Liver (tissue), 7 donors: ENCODE measurements at regions not wholly inside any gene's neighbourhood (a gene's known extent, or its start where the extent isn't known, plus 50 kb on each side); places are given as distances from the start of the nearest gene placed in this dataset.
A peak's percentile ranks its signal among the peaks of the same experiment; 100 is the strongest.

ENCODE experiments used
- DNase-seq: peaks from one replicate; pipeline ENCODE4 v3.0.0-alpha.2; 2017; ENCODE audit warnings: low spot score
- H3K27ac ChIP-seq, 2 donors: one replicate each; pipeline ENCODE4 v1.7.0; 2013; ENCODE audit warnings: inconsistent platforms in 2 of 2, low read length in 2 of 2, control low read depth in 1 of 2, low read depth in 1 of 2, mild to moderate bottlenecking in 1 of 2
- H3K27me3 ChIP-seq, 4 donors: one replicate each; pipeline versions ENCODE4 v1.6.1 to v1.7.0; 2013; ENCODE audit warnings: low read length in 3 of 4, inconsistent platforms in 1 of 4, mild to moderate bottlenecking in 1 of 4, moderate library complexity in 1 of 4; ENCODE audit not compliant: control insufficient read depth in 4 of 4, insufficient read depth in 4 of 4
- H3K36me3 ChIP-seq, 4 donors: one replicate each; pipeline versions ENCODE4 v1.6.1 to v1.7.0; 2013; ENCODE audit warnings: low read length in 3 of 4, mild to moderate bottlenecking in 3 of 4, low read depth in 1 of 4, moderate library complexity in 1 of 4; ENCODE audit not compliant: control insufficient read depth in 4 of 4, insufficient read depth in 3 of 4
- H3K4me1 ChIP-seq, 4 donors: one replicate each; pipeline versions ENCODE4 v1.6.1 to v1.7.0; 2013; ENCODE audit warnings: low read length in 3 of 4, mild to moderate bottlenecking in 3 of 4, moderate library complexity in 1 of 4; ENCODE audit not compliant: control insufficient read depth in 4 of 4, insufficient read depth in 4 of 4
- H3K4me3 ChIP-seq, 3 donors: one replicate each; pipeline versions ENCODE4 v1.6.1 to v1.7.0; 2013; ENCODE audit warnings: low read length in 3 of 3, control low read depth in 1 of 3, low read depth in 1 of 3, mild to moderate bottlenecking in 1 of 3
- H3K9ac ChIP-seq, 2 donors: one replicate each; pipeline ENCODE4 v1.7.0; 2013; ENCODE audit warnings: low read length in 2 of 2, mild to moderate bottlenecking in 2 of 2, moderate library complexity in 2 of 2, control low read depth in 1 of 2, low read depth in 1 of 2
- H3K9me3 ChIP-seq, 4 donors: one replicate each; pipeline versions ENCODE4 v1.6.1 to v1.7.0; 2013; ENCODE audit warnings: low read length in 3 of 4; ENCODE audit not compliant: control insufficient read depth in 4 of 4
- FOXA1 ChIP-seq: IDR thresholded peaks from 2 replicates; pipeline ENCODE4 v1.6.1; 2016; ENCODE audit warnings: antibody characterized with exemption
- FOXA2 ChIP-seq: IDR thresholded peaks from 2 replicates; pipeline ENCODE4 v1.6.1; 2016; ENCODE audit warnings: antibody characterized with exemption
- GABPA ChIP-seq, 2 donors: IDR thresholded peaks in 1 of 2; conservative IDR thresholded peaks in 1 of 2; 2 replicates each; pipeline ENCODE4 v1.6.1; 2016; ENCODE audit warnings: antibody characterized with exemption in 2 of 2, mild to moderate bottlenecking in 1 of 2, moderate library complexity in 1 of 2
- HNF4A ChIP-seq, 2 donors: conservative IDR thresholded peaks; 2 replicates each; pipeline ENCODE4 v1.6.1; 2016; ENCODE audit warnings: antibody characterized with exemption in 2 of 2, mild to moderate bottlenecking in 2 of 2
- JUND ChIP-seq, 2 donors: IDR thresholded peaks; 2 replicates each; pipeline ENCODE4 v1.6.1; 2016; ENCODE audit warnings: antibody characterized with exemption in 2 of 2
- NR2F2 ChIP-seq: IDR thresholded peaks from 2 replicates; pipeline ENCODE4 v1.6.1; 2016; ENCODE audit warnings: antibody characterized with exemption
- RAD21 ChIP-seq, 2 donors: IDR thresholded peaks; 2 replicates each; pipeline ENCODE4 v1.6.1; 2016; ENCODE audit warnings: antibody characterized with exemption in 2 of 2, mild to moderate bottlenecking in 2 of 2
- RXRA ChIP-seq, 2 donors: IDR thresholded peaks; 2 replicates each; pipeline ENCODE4 v1.6.1; 2017 to 2018; ENCODE audit warnings: antibody characterized with exemption in 2 of 2, mild to moderate bottlenecking in 1 of 2
- SP1 ChIP-seq: IDR thresholded peaks from 2 replicates; pipeline ENCODE4 v1.6.1; 2018; ENCODE audit warnings: antibody characterized with exemption, mild to moderate bottlenecking
- YY1 ChIP-seq: IDR thresholded peaks from 2 replicates; pipeline ENCODE4 v1.6.1; 2016; ENCODE audit warnings: antibody characterized with exemption, mild to moderate bottlenecking
- WGBS: extraction: QIAGEN DNeasy Blood & Tissue Kit; methylation state at CpG from one replicate; pipeline ENCODE4 v1.1.7; 2013; 5-methylcytosine and 5-hydroxymethylcytosine counted together
- TF ChIP-seq, protein P1 (sequence below): IDR thresholded peaks from 2 replicates; pipeline ENCODE4 v1.6.1; 2016; ENCODE audit warnings: antibody characterized with exemption
- TF ChIP-seq, protein P2 (sequence below): IDR thresholded peaks from 2 replicates; pipeline ENCODE4 v1.6.1; 2016; ENCODE audit warnings: antibody characterized with exemption, mild to moderate bottlenecking
- TF ChIP-seq, protein P3 (sequence below): IDR thresholded peaks from 2 replicates; pipeline ENCODE4 v1.6.1; 2016; ENCODE audit warnings: antibody characterized with exemption
- TF ChIP-seq, protein P4 (sequence below): IDR thresholded peaks from 2 replicates; pipeline ENCODE4 v1.6.1; 2016; ENCODE audit warnings: antibody characterized with exemption
- donor health status: healthy.
- donor health status: healthy.
- donor health status: healthy.
- donor health status: healthy.

DNA sequence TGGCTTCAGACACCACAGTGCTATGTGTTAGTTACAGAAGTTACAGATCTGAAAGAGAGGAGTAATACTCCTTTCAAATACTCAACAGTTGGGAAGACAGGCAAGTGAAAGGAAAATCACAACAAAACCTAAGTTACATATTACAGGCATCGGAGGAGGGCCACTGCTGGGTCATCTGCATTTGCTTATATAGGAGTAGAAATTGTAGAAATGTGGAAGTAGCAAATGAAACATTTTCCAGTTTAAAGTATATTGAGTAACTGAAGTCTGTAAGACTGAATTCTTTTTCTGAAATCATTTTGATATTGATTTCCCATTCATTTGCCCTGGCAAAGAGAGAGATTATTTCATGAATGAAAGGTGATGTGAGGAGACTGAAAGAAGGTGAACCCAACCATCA is 201.7 kb downstream of the SPRY1 start:
- no peaks in the 10 kb centered on the region for H3K9me3 ChIP-seq
- H3K27ac ChIP-seq: no peak overlapping the region
- TF ChIP-seq FOXA1 (no peak), SP1 (no peak), NR2F2 (no peak), YY1 (no peak), JUND (IDR thresholded peaks at IDR 0.05) (no peak)
- TF ChIP-seq, protein P1, sequence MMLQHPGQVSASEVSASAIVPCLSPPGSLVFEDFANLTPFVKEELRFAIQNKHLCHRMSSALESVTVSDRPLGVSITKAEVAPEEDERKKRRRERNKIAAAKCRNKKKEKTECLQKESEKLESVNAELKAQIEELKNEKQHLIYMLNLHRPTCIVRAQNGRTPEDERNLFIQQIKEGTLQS: no peak
- TF ChIP-seq, protein P2, sequence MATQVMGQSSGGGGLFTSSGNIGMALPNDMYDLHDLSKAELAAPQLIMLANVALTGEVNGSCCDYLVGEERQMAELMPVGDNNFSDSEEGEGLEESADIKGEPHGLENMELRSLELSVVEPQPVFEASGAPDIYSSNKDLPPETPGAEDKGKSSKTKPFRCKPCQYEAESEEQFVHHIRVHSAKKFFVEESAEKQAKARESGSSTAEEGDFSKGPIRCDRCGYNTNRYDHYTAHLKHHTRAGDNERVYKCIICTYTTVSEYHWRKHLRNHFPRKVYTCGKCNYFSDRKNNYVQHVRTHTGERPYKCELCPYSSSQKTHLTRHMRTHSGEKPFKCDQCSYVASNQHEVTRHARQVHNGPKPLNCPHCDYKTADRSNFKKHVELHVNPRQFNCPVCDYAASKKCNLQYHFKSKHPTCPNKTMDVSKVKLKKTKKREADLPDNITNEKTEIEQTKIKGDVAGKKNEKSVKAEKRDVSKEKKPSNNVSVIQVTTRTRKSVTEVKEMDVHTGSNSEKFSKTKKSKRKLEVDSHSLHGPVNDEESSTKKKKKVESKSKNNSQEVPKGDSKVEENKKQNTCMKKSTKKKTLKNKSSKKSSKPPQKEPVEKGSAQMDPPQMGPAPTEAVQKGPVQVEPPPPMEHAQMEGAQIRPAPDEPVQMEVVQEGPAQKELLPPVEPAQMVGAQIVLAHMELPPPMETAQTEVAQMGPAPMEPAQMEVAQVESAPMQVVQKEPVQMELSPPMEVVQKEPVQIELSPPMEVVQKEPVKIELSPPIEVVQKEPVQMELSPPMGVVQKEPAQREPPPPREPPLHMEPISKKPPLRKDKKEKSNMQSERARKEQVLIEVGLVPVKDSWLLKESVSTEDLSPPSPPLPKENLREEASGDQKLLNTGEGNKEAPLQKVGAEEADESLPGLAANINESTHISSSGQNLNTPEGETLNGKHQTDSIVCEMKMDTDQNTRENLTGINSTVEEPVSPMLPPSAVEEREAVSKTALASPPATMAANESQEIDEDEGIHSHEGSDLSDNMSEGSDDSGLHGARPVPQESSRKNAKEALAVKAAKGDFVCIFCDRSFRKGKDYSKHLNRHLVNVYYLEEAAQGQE: no peak
- TF ChIP-seq, protein P3, sequence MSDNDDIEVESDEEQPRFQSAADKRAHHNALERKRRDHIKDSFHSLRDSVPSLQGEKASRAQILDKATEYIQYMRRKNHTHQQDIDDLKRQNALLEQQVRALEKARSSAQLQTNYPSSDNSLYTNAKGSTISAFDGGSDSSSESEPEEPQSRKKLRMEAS: no peak
- 96% methylated on average over 1 of the region's 1 CpG for WGBS
- DNase-seq: no peak
- H3K4me1 ChIP-seq: peaks cover 0 to 26% (median 16%) of the 10 kb centered on the region in 4 donors
- no peaks in the 10 kb centered on the region for H3K27me3 ChIP-seq
- no peak overlapping the region for H3K9ac ChIP-seq
- H3K4me3 ChIP-seq: no peak overlapping the region
- no peaks in the 10 kb centered on the region for H3K36me3 ChIP-seq

DNA sequence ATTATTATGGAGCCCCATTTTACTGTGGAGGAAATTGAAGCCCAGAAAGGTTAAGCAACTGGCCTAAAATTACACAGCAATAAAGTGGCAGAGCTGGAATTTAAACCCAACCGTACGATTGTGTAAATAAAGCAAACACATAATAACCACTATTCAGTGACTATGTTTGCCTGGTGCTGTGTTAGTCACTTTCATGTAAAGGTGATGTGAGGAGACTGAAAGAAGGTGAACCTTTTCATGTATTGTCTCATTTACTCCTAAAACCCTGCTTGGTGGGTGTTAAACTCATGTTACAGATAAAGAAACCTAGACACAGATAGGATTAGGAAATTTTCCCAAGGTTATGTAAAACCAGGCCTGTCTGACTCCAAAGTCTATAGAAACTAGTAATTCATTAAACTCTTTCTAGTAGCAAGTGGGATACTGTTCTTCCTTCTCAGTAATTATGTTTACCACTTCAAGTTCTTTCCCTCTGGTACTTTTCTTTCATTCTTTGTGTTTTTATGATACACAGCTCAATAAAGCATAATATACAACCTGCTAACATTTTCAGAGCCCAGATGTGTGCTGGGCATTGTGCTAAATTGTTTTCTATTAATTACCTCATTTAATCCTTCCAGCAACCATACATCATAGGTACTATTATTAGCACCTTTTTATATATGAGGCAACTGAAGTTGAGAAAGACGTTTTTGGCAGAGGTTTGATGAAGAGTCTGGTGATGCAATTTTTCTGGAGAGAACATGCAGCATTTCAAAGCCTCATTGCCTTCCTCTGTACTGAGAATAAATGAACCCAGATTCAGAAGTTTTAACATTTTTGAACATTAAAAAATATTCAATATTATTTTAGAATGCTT is 202.7 kb downstream of the SPRY1 start:
- no peak for DNase-seq
- H3K27ac ChIP-seq: peak overlapping the region; percentile 53
- 24% methylated on average over 3 of the region's 3 CpGs for WGBS
- H3K9ac ChIP-seq: no peak overlapping the region
- no peaks in the 10 kb centered on the region for H3K27me3 ChIP-seq
- TF ChIP-seq FOXA2 (peak; percentile 48), SP1 (peak; percentile 72), RAD21 (IDR thresholded peaks at IDR 0.05) (peak in 1 of 2 donors; percentile 16), HNF4A (conservative IDR thresholded peaks at IDR 0.05) (peak in 1 of 2 donors; percentile 69), GABPA (IDR thresholded peaks at IDR 0.05 in 1 of 2, conservative IDR thresholded peaks at IDR 0.05 in 1 of 2) (no peak), RXRA (IDR thresholded peaks at IDR 0.05) (peak in 1 of 2 donors; percentile 59), JUND (IDR thresholded peaks at IDR 0.05) (peak in 1 of 2 donors; percentile 36)
- TF ChIP-seq, protein P1: peak; percentile 95
- TF ChIP-seq, protein P3: no peak
- TF ChIP-seq, protein P4, sequence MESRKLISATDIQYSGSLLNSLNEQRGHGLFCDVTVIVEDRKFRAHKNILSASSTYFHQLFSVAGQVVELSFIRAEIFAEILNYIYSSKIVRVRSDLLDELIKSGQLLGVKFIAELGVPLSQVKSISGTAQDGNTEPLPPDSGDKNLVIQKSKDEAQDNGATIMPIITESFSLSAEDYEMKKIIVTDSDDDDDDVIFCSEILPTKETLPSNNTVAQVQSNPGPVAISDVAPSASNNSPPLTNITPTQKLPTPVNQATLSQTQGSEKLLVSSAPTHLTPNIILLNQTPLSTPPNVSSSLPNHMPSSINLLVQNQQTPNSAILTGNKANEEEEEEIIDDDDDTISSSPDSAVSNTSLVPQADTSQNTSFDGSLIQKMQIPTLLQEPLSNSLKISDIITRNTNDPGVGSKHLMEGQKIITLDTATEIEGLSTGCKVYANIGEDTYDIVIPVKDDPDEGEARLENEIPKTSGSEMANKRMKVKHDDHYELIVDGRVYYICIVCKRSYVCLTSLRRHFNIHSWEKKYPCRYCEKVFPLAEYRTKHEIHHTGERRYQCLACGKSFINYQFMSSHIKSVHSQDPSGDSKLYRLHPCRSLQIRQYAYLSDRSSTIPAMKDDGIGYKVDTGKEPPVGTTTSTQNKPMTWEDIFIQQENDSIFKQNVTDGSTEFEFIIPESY: peak; percentile 23
- no peaks in the 10 kb centered on the region for H3K36me3 ChIP-seq
- H3K9me3 ChIP-seq: no peaks in the 10 kb centered on the region
- peaks cover 0 to 26% (median 16%) of the 10 kb centered on the region in 4 donors for H3K4me1 ChIP-seq
- no peak overlapping the region for H3K4me3 ChIP-seq
